ENCODE measurements at regions not wholly inside any gene's neighbourhood (a gene's known extent, or its start where the extent isn't known, plus 50 kb on each side); places are given as distances from the start of the nearest gene placed in this dataset.

GRCh38 chr7:21107101-21107500, 320.4 kb upstream of the SP8 start:
- no peak overlapping the region for H3K27ac ChIP-seq
- H3K9me3 ChIP-seq, result no peaks in the 10 kb centered on the region
- no peaks in the 10 kb centered on the region for H3K36me3 ChIP-seq
- no peaks in the 10 kb centered on the region for H3K27me3 ChIP-seq
- H3K4me1 ChIP-seq, result peaks cover 0 to 10% (median 0%) of the 10 kb centered on the region in 3 donors
- H3K4me3 ChIP-seq, result no peak overlapping the region
- ATAC-seq, result no peak
- TF ChIP-seq POLR2AphosphoS5 (IDR thresholded peaks at IDR 0.05) (no peak), POLR2A (IDR thresholded peaks at IDR 0.05) (no peak), CTCF (IDR thresholded peaks at IDR 0.05) (no peak), EP300 (IDR thresholded peaks at IDR 0.05) (no peak)
- 56 to 83% methylated on average over 2 to 3 of the region's 4 CpGs for WGBS, 2 donors (ENCODE audit: low coverage in 1 of 2)

DNA sequence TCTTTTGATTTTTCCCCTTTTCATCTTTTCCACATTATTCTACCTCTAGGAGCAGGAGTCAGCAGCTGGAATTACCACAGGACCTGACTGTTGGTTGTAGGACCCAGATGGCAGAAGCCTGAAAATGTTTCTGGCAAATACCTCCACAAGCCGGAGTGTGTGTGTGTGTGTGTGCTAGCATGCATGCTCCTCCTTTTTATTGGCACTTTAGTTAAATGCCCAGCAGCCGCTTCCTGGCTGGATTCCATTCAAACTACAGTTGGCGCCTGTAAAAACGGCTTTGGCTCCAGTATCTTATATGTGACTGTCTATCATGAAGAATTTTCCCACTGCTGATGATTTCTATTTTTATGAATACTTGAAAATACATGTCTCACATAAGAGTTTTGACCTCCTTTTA, 319.7 kb upstream of the SP4 start:
- Histone ChIP-seq H3K27me3 (no peaks in the 10 kb centered on the region), H3K4me3 (no peak overlapping the region), H3K36me3 (no peaks in the 10 kb centered on the region), H3K4me1 (peaks cover 0 to 10% (median 0%) of the 10 kb centered on the region in 3 donors), H3K9me3 (no peaks in the 10 kb centered on the region), H3K27ac (no peak overlapping the region)
- 20 to 25% methylated on average over 2 to 4 of the region's 4 CpGs for WGBS, 2 donors (ENCODE audit: low coverage in 1 of 2)
- TF ChIP-seq POLR2AphosphoS5 (IDR thresholded peaks at IDR 0.05) (no peak), EP300 (IDR thresholded peaks at IDR 0.05) (no peak), POLR2A (IDR thresholded peaks at IDR 0.05) (no peak), CTCF (IDR thresholded peaks at IDR 0.05) (no peak)
- ATAC-seq, result no peak

DNA sequence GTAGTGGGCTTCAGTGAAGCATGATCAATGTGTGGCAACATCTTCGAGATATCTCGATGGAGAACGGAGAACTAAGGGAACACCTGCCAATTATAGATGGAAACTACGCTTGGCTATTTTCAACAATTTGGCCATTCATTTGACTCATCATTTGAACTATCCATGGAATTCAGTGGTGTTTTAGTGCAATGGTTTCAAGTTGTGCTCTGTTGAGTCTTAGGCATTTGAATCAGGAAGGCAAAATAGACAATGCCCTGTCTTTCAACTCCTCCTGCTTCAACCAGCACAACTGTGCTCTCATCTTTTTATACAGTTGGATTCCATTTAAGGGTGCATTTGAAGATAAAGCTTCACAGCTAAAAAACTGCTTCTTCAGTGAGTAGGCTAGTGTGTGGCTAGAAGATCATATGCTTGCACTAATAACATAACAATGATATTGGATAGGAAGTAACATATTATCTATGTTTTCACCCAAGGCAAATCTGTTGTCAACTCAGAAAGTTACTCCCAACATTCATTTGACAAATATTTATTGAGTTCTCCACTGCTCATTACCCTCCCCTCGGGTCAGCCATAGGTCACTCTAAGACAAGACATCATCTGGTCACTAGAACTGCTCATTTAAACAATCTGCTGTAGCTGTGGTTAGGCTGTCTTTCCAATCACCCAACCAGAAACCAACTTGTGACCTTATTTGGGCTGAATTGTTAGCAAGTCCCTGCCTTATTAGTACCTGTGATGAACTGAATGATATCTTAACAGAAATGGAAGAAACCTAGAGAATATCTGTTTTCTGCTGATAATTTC, 314.1 kb upstream of the SP4 start:
- WGBS, 2 donors (ENCODE audit: low coverage in 1 of 2), result 72 to 77% methylated on average over 2 to 5 of the region's 5 CpGs
- ATAC-seq, result no peak
- Histone ChIP-seq H3K9me3 (no peaks in the 10 kb centered on the region), H3K36me3 (no peaks in the 10 kb centered on the region), H3K27ac (no peak overlapping the region), H3K4me1 (peaks cover 0 to under 1% (median 0%) of the 10 kb centered on the region in 3 donors), H3K4me3 (no peak overlapping the region), H3K27me3 (no peaks in the 10 kb centered on the region)
- TF ChIP-seq POLR2AphosphoS5 (IDR thresholded peaks at IDR 0.05) (no peak), EP300 (IDR thresholded peaks at IDR 0.05) (no peak), CTCF (IDR thresholded peaks at IDR 0.05) (no peak), POLR2A (IDR thresholded peaks at IDR 0.05) (no peak)

GRCh38 chr7:21123586-21123985, 304.3 kb upstream of the SP4 start:
- Histone ChIP-seq H3K27ac (no peak overlapping the region), H3K27me3 (peaks cover 4% of the 10 kb centered on the region), H3K9me3 (no peaks in the 10 kb centered on the region), H3K4me3 (no peak overlapping the region), H3K36me3 (no peaks in the 10 kb centered on the region), H3K4me1 (peaks cover 0 to 9% (median 0%) of the 10 kb centered on the region in 3 donors)
- WGBS, 2 donors (ENCODE audit: low coverage in 1 of 2), result 53 to 62% methylated on average over 1 of the region's 1 CpG
- TF ChIP-seq EP300 (IDR thresholded peaks at IDR 0.05), result no peak
- TF ChIP-seq CTCF (IDR thresholded peaks at IDR 0.05), result no peak
- TF ChIP-seq POLR2A (IDR thresholded peaks at IDR 0.05), result no peak
- TF ChIP-seq POLR2AphosphoS5 (IDR thresholded peaks at IDR 0.05), result no peak
- no peak for ATAC-seq

DNA sequence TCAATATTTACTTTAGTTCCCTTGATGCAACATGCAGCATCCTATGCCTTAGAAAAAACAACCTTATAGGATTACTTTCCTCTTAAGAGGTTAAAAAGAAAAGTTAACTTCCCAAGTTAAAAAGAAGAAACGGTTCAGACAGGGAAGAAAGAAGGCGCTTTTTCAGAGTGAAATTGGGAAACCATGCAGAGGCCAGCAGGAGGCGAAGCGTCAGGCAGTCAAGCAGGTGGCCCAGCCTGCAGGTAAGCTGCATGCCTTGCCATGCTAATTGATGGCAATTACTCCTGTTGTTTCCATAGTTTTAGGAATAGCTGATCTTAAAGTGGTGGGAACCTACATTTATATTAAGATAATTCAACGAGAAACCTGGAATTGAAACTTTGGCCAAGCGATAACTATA, 302.6 kb upstream of the SP4 start:
- no peaks in the 10 kb centered on the region for H3K9me3 ChIP-seq
- WGBS, 2 donors (ENCODE audit: low coverage in 1 of 2), result 60 to 85% methylated on average over 2 to 6 of the region's 6 CpGs
- no peak overlapping the region for H3K27ac ChIP-seq
- H3K27me3 ChIP-seq, result peaks cover 6% of the 10 kb centered on the region
- no peak for TF ChIP-seq POLR2AphosphoS5 (IDR thresholded peaks at IDR 0.05)
- no peaks in the 10 kb centered on the region for H3K36me3 ChIP-seq
- H3K4me1 ChIP-seq, result peaks cover 0 to 13% (median 0%) of the 10 kb centered on the region in 3 donors
- no peak for ATAC-seq
- no peak overlapping the region for H3K4me3 ChIP-seq

Data from gastroesophageal sphincter (tissue), 4 donors.